ENCODE measurements at regions not wholly inside any gene's neighbourhood (a gene's known extent, or its start where the extent isn't known, plus 50 kb on each side); places are given as distances from the start of the nearest gene placed in this dataset.

DNA sequence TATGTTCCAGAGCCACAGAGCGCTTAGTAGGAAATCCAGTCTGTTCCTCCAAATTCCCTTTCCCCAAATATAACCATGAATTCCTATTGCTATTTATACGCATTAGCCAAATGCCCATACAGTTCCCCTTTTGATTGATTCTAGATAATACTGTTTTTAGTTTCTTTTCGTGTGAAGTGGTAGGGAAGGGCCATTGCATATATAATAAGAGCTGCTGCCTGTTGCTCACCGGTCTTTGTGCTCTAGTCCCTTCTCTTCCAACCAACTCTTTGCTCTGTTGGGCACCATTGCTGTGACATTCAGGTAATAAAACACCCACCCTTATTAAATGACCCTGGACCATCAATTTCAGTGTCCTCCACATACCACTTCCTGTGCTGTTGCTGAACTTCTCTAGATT, 379.9 kb upstream of the KCNMB2 start:
- TF ChIP-seq, protein P1, sequence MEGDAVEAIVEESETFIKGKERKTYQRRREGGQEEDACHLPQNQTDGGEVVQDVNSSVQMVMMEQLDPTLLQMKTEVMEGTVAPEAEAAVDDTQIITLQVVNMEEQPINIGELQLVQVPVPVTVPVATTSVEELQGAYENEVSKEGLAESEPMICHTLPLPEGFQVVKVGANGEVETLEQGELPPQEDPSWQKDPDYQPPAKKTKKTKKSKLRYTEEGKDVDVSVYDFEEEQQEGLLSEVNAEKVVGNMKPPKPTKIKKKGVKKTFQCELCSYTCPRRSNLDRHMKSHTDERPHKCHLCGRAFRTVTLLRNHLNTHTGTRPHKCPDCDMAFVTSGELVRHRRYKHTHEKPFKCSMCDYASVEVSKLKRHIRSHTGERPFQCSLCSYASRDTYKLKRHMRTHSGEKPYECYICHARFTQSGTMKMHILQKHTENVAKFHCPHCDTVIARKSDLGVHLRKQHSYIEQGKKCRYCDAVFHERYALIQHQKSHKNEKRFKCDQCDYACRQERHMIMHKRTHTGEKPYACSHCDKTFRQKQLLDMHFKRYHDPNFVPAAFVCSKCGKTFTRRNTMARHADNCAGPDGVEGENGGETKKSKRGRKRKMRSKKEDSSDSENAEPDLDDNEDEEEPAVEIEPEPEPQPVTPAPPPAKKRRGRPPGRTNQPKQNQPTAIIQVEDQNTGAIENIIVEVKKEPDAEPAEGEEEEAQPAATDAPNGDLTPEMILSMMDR (IDR thresholded peaks at IDR 0.05), result no peak
- TF ChIP-seq POLR2A (IDR thresholded peaks at IDR 0.05) (no peak), EP300 (IDR thresholded peaks at IDR 0.05) (no peak), POLR2AphosphoS5 (IDR thresholded peaks at IDR 0.05) (no peak)
